Bronchial epithelial cell (primary cell): ENCODE measurements at regions not wholly inside any gene's neighbourhood (a gene's known extent, or its start where the extent isn't known, plus 50 kb on each side); places are given as distances from the start of the nearest gene placed in this dataset.

ENCODE experiments used
- DNase-seq: peaks from one replicate; pipeline ENCODE4 v3.0.0-alpha.2; 2010; ENCODE audit warnings: low read depth
- FAIRE-seq: peaks from 2 replicates; lab custom pipeline; 2011; peaks lifted over from hg19 to GRCh38; lab: Jason Lieb, UNC
- H3K27me3 ChIP-seq: 2 replicates; pipeline ENCODE4 v1.5.1; 2011; ENCODE audit warnings: low read length; ENCODE audit not compliant: control insufficient read depth, insufficient read depth
- H3K36me3 ChIP-seq: 2 replicates; pipeline ENCODE4 v1.5.1; 2011; ENCODE audit warnings: low read length; ENCODE audit not compliant: control insufficient read depth, insufficient read depth
- H3K4me3 ChIP-seq: 2 replicates; pipeline ENCODE4 v1.5.1; 2011; ENCODE audit warnings: mild to moderate bottlenecking, low read depth, low read length, control low read depth
- CTCF ChIP-seq: IDR thresholded peaks from 2 replicates; pipeline ENCODE4 v1.5.1; 2011; ENCODE audit warnings: mild to moderate bottlenecking, moderate library complexity, low read length, control low read depth, inconsistent platforms; ENCODE audit not compliant: insufficient read depth, severe bottlenecking

- no peaks in the 10 kb centered on the region for H3K36me3 ChIP-seq
- peak; percentile 12 for DNase-seq
- peak; percentile 18 for FAIRE-seq
- H3K27me3 ChIP-seq, result peaks cover 2% of the 10 kb centered on the region
- no peak overlapping the region for H3K4me3 ChIP-seq
- no peak for TF ChIP-seq CTCF
Measured at GRCh38 chr11:69213316-69213715, 57.6 kb downstream of the SMIM38 start.

- FAIRE-seq, result no peak
- TF ChIP-seq CTCF, result no peak
- Histone ChIP-seq H3K36me3 (no peaks in the 10 kb centered on the region), H3K27me3 (peaks cover 2% of the 10 kb centered on the region), H3K4me3 (no peak overlapping the region)
- no peak for DNase-seq
Measured at GRCh38 chr11:69213964-69214363, 58.2 kb downstream of the SMIM38 start.

- DNase-seq (no peak), FAIRE-seq (no peak)
- TF ChIP-seq CTCF, result no peak
- Histone ChIP-seq H3K36me3 (no peaks in the 10 kb centered on the region), H3K27me3 (peaks cover 3% of the 10 kb centered on the region), H3K4me3 (no peak overlapping the region)
Measured at GRCh38 chr11:69215216-69215615, 59.5 kb downstream of the SMIM38 start.

GRCh38 chr11:69215784-69216415 lies 60.2 kb downstream of the SMIM38 start:
- no peak for TF ChIP-seq CTCF
- DNase-seq (peak; percentile 73), FAIRE-seq (no peak)
- Histone ChIP-seq H3K36me3 (no peaks in the 10 kb centered on the region), H3K27me3 (peaks cover 2% of the 10 kb centered on the region), H3K4me3 (no peak overlapping the region)

- Histone ChIP-seq H3K36me3 (no peaks in the 10 kb centered on the region), H3K4me3 (no peak overlapping the region), H3K27me3 (peaks cover 1% of the 10 kb centered on the region)
- DNase-seq, result no peak
- FAIRE-seq, result peak; percentile 23
- no peak for TF ChIP-seq CTCF
Measured at GRCh38 chr11:69216647-69217051, 60.9 kb downstream of the SMIM38 start.
